H1 (cell line): ENCODE measurements at regions not wholly inside any gene's neighbourhood (a gene's known extent, or its start where the extent isn't known, plus 50 kb on each side); places are given as distances from the start of the nearest gene placed in this dataset.

Source experiments
- BRCA1 ChIP-seq: IDR thresholded peaks from 2 replicates; pipeline ENCODE4 v1.6.1; 2012; ENCODE audit warnings: low read depth, low read length, improper control_type of control experiment
- CBX5 ChIP-seq: fragments of 300-800, 300-1000 bp; sonication (generic); IDR thresholded peaks from 2 replicates; pipeline ENCODE4 v1.7.1; 2016; ENCODE audit warnings: antibody characterized with exemption, low read length, low read depth
- EP300 ChIP-seq, 2 experiments: IDR thresholded peaks; 1 replicate in 1 of 2; 2 replicates in 1 of 2; pipeline ENCODE4 v1.6.1; 2011 to 2012; ENCODE audit warnings: low read depth in 2 of 2, low read length in 2 of 2, mild to moderate bottlenecking in 2 of 2, borderline replicate concordance in 1 of 2, inconsistent platforms in 1 of 2, moderate library complexity in 1 of 2
- GABPA ChIP-seq: IDR thresholded peaks from 2 replicates; pipeline ENCODE4 v1.6.1; 2011; ENCODE audit warnings: mild to moderate bottlenecking, low read length, moderate library complexity, borderline replicate concordance; ENCODE audit not compliant: insufficient read depth
- GTF2F1 ChIP-seq: IDR thresholded peaks from 2 replicates; pipeline ENCODE4 v1.6.1; 2012; ENCODE audit warnings: low read depth, low read length, improper control_type of control experiment, borderline replicate concordance
- JUND ChIP-seq: IDR thresholded peaks from 2 replicates; pipeline ENCODE4 v1.6.1; 2011; ENCODE audit warnings: mild to moderate bottlenecking, improper control_type of control experiment, low read length
- POLR2A ChIP-seq, 2 experiments: IDR thresholded peaks; 1 replicate in 1 of 2; 2 replicates in 1 of 2; pipeline ENCODE4 v1.6.1; 2011; ENCODE audit warnings: low read depth in 2 of 2, low read length in 2 of 2, mild to moderate bottlenecking in 2 of 2; ENCODE audit errors: control extremely low read depth in 1 of 2
- RFX5 ChIP-seq: IDR thresholded peaks from 2 replicates; pipeline ENCODE4 v1.6.1; 2011; ENCODE audit warnings: low read depth, low read length, improper control_type of control experiment, borderline replicate concordance
- RNF2 ChIP-seq: fragments of 200-900, 300-1000 bp; sonication (generic); IDR thresholded peaks from 2 replicates; pipeline ENCODE4 v1.7.1; 2016; ENCODE audit warnings: borderline replicate concordance, low read depth, mild to moderate bottlenecking, antibody characterized with exemption, low read length; ENCODE audit not compliant: poor library complexity, severe bottlenecking; ENCODE audit errors: missing control alignments
- SAP30 ChIP-seq: fragments of 300-600 bp; sonication (generic); IDR thresholded peaks from 2 replicates; pipeline ENCODE4 v1.7.1; 2012; ENCODE audit warnings: low read length, moderate library complexity, mild to moderate bottlenecking, inconsistent platforms; ENCODE audit not compliant: insufficient read depth, insufficient replicate concordance
- TF ChIP-seq, protein P1 (sequence below), 3 experiments: IDR thresholded peaks; 1 replicate in 2 of 3; 2 replicates in 1 of 3; pipeline versions ENCODE4 v1.5.1 to v1.6.1; 2011; ENCODE audit warnings: low read length in 3 of 3, mild to moderate bottlenecking in 3 of 3, inconsistent platforms in 2 of 3, low read depth in 1 of 3, moderate library complexity in 1 of 3; ENCODE audit not compliant: insufficient read depth in 1 of 3; ENCODE audit errors: control extremely low read depth in 1 of 3
- TF ChIP-seq, protein P2 (sequence below): IDR thresholded peaks from 2 replicates; pipeline ENCODE4 v1.6.1; 2011; ENCODE audit warnings: low read depth, mild to moderate bottlenecking, low read length; ENCODE audit not compliant: insufficient read depth

DNA sequence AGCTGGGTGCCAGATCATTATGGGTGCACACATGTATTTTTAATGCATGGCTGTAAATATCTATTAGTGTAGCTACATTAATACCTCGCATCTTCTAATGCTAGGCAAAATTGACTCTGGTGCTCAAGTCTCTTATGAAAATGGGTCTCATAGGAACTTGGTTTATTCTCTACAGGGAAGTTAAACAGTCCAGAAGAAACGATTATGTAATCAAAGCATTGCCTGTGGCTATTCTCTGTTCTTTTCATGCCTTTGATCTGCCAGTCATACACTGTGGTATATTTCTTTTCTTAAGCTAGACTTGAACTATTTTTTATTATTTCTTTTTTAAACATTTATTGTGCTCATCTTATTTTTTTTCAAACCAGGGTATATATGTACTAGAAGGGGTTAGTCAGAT is 1015.0 kb downstream of the SLITRK1 start:
- TF ChIP-seq RFX5 (no peak), POLR2A (IDR thresholded peaks at IDR 0.05; ENCODE audit: control extremely low read depth in 1 of 2, low read depth in 2 of 2, low read length in 2 of 2) (no peak), JUND (no peak), RNF2 (no peak), CBX5 (no peak), BRCA1 (no peak), SAP30 (no peak), EP300 (IDR thresholded peaks at IDR 0.05; ENCODE audit: borderline replicate concordance in 1 of 2, low read depth in 2 of 2, low read length in 2 of 2) (no peak), GABPA (no peak), GTF2F1 (no peak)
- TF ChIP-seq, protein P1, sequence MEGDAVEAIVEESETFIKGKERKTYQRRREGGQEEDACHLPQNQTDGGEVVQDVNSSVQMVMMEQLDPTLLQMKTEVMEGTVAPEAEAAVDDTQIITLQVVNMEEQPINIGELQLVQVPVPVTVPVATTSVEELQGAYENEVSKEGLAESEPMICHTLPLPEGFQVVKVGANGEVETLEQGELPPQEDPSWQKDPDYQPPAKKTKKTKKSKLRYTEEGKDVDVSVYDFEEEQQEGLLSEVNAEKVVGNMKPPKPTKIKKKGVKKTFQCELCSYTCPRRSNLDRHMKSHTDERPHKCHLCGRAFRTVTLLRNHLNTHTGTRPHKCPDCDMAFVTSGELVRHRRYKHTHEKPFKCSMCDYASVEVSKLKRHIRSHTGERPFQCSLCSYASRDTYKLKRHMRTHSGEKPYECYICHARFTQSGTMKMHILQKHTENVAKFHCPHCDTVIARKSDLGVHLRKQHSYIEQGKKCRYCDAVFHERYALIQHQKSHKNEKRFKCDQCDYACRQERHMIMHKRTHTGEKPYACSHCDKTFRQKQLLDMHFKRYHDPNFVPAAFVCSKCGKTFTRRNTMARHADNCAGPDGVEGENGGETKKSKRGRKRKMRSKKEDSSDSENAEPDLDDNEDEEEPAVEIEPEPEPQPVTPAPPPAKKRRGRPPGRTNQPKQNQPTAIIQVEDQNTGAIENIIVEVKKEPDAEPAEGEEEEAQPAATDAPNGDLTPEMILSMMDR (IDR thresholded peaks at IDR 0.05; ENCODE audit: control extremely low read depth in 1 of 3, insufficient read depth in 1 of 3, low read depth in 1 of 3, low read length in 3 of 3), result no peak
- TF ChIP-seq, protein P2, sequence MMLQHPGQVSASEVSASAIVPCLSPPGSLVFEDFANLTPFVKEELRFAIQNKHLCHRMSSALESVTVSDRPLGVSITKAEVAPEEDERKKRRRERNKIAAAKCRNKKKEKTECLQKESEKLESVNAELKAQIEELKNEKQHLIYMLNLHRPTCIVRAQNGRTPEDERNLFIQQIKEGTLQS, result no peak
